Lower lobe of right lung (tissue), 2 donors: ENCODE measurements at regions not wholly inside any gene's neighbourhood (a gene's known extent, or its start where the extent isn't known, plus 50 kb on each side); places are given as distances from the start of the nearest gene placed in this dataset.

Source experiments
- ATAC-seq, 2 donors: fragments of 200-7000 bp; cut with Tn5 transposase; one replicate each; pipeline ENCODE4 v1.9.1; 2020 to 2022; ENCODE audit warnings: mild to moderate bottlenecking in 2 of 2, moderate library complexity in 2 of 2
- DNase-seq: peaks from one replicate; pipeline ENCODE4 v3.0.0-alpha.2; 2020
- H3K27ac ChIP-seq: fragments of 200-600 bp; one replicate; pipeline ENCODE4 v1.8.0; 2022
- H3K27me3 ChIP-seq: fragments of 200-600 bp; one replicate; pipeline ENCODE4 v1.8.0; 2022; ENCODE audit warnings: low read depth
- H3K36me3 ChIP-seq: fragments of 200-600 bp; one replicate; pipeline ENCODE4 v1.8.0; 2022; ENCODE audit warnings: mild to moderate bottlenecking
- H3K4me1 ChIP-seq: fragments of 200-600 bp; one replicate; pipeline ENCODE4 v1.8.0; 2022
- H3K4me3 ChIP-seq: fragments of 200-600 bp; one replicate; pipeline ENCODE4 v1.8.0; 2022; ENCODE audit warnings: mild to moderate bottlenecking
- H3K9me3 ChIP-seq: fragments of 200-600 bp; one replicate; pipeline ENCODE4 v1.8.0; 2022
- intact Hi-C: fragments of 100-400 bp; cut with DNase I; formaldehyde crosslinking; loops from one replicate; pipeline ENCODE4 v1.11.0; 2022
- TF ChIP-seq, protein P1 (sequence below): fragments of 200-600 bp; IDR thresholded peaks from one replicate; pipeline ENCODE4 v1.8.0; 2022; ENCODE audit warnings: antibody characterized with exemption, mild to moderate bottlenecking
- donor health status: DM: no; HTN: yes; CAD: no; lungs with severe emphysema.

DNA sequence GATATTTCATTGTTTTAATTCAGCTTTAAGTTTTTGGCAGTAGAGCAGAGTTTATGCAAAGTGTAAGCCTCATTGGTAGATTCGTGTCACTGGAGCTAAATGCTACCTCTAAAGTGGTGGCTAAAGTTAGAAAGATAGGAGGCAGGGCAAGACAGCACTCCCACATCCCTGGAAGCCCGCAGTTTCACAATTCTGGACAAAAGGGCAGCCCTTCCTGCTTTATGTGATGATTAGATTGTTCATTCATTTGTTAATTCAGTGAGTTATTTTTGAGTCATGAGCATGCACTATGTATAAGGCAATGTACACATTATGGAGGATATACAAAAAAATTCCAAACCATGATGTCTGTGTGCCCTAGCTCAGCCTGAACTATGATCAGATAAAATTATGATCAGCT lies 52.1 kb upstream of the EIF3M start:
- no peaks in the 10 kb centered on the region for H3K9me3 ChIP-seq
- H3K4me1 ChIP-seq, result no peaks in the 10 kb centered on the region
- no peak overlapping the region for H3K27ac ChIP-seq
- TF ChIP-seq, protein P1, sequence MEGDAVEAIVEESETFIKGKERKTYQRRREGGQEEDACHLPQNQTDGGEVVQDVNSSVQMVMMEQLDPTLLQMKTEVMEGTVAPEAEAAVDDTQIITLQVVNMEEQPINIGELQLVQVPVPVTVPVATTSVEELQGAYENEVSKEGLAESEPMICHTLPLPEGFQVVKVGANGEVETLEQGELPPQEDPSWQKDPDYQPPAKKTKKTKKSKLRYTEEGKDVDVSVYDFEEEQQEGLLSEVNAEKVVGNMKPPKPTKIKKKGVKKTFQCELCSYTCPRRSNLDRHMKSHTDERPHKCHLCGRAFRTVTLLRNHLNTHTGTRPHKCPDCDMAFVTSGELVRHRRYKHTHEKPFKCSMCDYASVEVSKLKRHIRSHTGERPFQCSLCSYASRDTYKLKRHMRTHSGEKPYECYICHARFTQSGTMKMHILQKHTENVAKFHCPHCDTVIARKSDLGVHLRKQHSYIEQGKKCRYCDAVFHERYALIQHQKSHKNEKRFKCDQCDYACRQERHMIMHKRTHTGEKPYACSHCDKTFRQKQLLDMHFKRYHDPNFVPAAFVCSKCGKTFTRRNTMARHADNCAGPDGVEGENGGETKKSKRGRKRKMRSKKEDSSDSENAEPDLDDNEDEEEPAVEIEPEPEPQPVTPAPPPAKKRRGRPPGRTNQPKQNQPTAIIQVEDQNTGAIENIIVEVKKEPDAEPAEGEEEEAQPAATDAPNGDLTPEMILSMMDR, result no peak
- intact Hi-C loops, result no loop called here
- DNase-seq (no peak), ATAC-seq (no peak)
- H3K36me3 ChIP-seq, result no peaks in the 10 kb centered on the region
- H3K4me3 ChIP-seq, result no peak overlapping the region
- no peaks in the 10 kb centered on the region for H3K27me3 ChIP-seq

DNA sequence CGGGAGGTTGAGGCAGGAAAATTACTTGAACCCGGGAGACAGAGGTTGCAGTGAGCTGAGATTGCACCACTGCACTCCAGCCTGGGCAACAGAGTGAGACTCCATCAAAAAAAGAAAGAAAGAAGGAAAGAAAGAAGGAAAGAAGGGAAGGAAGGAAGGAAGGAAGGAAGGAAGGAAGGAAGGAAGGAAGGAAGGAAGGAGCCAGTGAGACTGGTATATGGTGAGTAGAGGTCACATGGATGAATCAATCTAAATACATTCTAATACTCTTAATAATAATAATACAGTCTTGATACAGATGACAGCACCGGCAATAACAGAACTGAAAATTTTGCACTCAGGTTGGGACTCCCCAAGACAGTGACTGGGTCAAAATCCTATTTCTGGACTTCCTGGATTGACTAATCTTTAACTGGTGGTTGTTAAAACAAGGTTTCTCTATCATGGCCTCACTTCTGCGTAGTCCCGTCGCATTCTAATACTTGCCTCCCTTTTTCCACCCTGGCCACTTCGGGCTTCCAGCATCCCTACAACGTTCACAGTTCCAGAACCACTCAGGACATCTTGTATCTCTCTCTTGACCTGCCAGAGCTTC lies 53.5 kb upstream of the EIF3M start:
- H3K4me1 ChIP-seq, result no peaks in the 10 kb centered on the region
- intact Hi-C loops, result no loop called here
- H3K27ac ChIP-seq, result no peak overlapping the region
- no peak overlapping the region for H3K4me3 ChIP-seq
- DNase-seq, result no peak
- no peaks in the 10 kb centered on the region for H3K27me3 ChIP-seq
- no peak for ATAC-seq
- H3K9me3 ChIP-seq, result no peaks in the 10 kb centered on the region
- TF ChIP-seq, protein P1, result no peak
- H3K36me3 ChIP-seq, result no peaks in the 10 kb centered on the region

DNA sequence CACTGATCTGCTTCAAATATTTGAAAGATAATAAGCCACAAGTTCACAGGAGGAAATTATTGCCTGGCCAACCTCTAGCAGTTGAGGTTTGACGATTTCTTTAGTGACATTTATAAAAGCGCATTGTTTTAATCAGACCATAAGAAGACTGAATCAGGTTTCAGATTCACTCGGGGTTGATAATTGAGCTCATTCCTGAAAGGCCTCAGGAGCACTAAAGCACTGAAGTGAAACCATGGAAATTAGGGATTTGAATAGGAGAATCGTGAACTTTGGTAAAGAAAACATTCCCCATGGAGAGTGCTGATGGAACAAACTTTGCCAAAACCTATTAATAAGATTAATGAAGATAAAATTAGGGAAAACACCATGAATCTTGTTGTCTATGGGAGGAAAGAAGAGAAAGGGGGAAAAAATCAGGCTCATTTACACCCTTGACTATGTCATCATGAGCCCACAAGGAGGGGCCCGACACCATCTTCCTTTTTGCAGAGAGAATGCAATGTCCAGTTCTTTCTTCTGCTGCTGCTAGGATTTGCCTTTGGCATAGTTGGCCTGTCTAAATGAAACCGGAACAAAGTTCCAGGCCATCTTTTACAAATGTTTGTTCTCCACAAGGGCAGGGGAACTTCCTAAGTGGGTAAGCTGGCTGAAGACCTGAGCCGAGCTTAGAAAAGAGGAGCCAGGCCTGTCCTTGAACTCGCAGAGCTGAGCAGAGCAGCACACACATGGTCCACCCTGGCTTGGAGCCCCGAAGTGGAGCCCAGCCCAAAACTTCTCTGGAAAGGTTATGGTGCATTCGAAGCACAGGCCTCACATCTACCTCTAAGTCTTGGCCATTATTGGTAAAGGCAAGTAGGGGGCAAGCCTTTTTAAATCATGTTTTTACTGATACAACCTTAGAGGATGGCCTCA lies 56.1 kb upstream of the EIF3M start:
- intact Hi-C loops, result no loop called here
- H3K4me1 ChIP-seq, result no peaks in the 10 kb centered on the region
- no peaks in the 10 kb centered on the region for H3K9me3 ChIP-seq
- no peaks in the 10 kb centered on the region for H3K36me3 ChIP-seq
- H3K27me3 ChIP-seq, result no peaks in the 10 kb centered on the region
- no peak for ATAC-seq
- TF ChIP-seq, protein P1, result no peak
- H3K27ac ChIP-seq, result no peak overlapping the region
- DNase-seq, result no peak
- H3K4me3 ChIP-seq, result no peak overlapping the region

DNA sequence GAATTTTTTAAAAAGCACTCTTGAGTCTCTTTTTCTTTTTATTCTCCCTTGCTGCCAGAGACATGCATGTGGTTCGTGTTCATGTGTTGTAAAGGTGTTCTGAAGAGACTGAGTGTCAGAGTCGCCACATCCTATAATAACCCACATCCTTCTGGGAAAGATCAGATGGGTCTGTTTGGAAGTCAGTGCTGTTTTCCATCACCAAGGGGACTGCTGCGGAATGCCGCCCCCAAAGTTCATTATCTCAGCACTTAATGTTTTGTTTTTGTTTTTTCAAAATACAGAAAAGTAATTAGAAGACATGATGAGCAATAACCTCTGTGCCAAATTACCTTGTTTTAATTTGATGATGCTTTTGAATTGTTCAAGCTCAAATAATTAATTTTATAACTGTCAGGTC lies 56.9 kb upstream of the EIF3M start:
- no peaks in the 10 kb centered on the region for H3K27me3 ChIP-seq
- no peaks in the 10 kb centered on the region for H3K4me1 ChIP-seq
- no peaks in the 10 kb centered on the region for H3K36me3 ChIP-seq
- H3K9me3 ChIP-seq, result no peaks in the 10 kb centered on the region
- intact Hi-C loops, result no loop called here
- DNase-seq, result no peak
- no peak overlapping the region for H3K4me3 ChIP-seq
- TF ChIP-seq, protein P1, result no peak
- H3K27ac ChIP-seq, result no peak overlapping the region
- no peak for ATAC-seq

DNA sequence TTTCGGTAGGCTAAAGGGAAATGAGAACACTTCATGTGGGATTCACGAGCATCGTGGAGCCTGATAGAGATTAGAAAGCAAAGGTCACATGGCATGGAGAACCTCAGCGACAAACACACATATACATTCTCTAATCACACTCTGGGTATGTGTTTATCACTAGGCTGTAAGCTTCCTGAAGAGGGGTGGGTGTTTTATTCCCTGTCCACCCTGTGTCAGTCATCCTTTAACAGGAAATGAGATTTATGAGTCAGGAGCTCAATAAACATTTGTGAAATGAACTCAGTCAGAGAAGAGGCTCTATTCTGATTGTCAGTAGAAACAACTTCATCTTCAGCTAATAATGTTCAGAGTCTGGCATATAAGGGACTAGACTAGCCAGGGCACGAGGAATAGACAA lies 71.7 kb upstream of the EIF3M start:
- no peak for ATAC-seq
- Histone ChIP-seq H3K4me3 (no peak overlapping the region), H3K9me3 (no peaks in the 10 kb centered on the region), H3K27ac (no peak overlapping the region), H3K27me3 (no peaks in the 10 kb centered on the region), H3K36me3 (no peaks in the 10 kb centered on the region), H3K4me1 (no peaks in the 10 kb centered on the region)
- TF ChIP-seq, protein P1, result no peak
- no peak for DNase-seq
- intact Hi-C loops, result no loop called here
